NCI-H146 treated with DMSO at 0.1 percent for 48 hours (cell line): ENCODE measurements at regions not wholly inside any gene's neighbourhood (a gene's known extent, or its start where the extent isn't known, plus 50 kb on each side); places are given as distances from the start of the nearest gene placed in this dataset.

Experiments used
- DNase-seq: peaks from one replicate; lab custom pipeline; 2025; ENCODE audit not compliant: unreplicated experiment; lab: John Stamatoyannopoulos, UW

DNA sequence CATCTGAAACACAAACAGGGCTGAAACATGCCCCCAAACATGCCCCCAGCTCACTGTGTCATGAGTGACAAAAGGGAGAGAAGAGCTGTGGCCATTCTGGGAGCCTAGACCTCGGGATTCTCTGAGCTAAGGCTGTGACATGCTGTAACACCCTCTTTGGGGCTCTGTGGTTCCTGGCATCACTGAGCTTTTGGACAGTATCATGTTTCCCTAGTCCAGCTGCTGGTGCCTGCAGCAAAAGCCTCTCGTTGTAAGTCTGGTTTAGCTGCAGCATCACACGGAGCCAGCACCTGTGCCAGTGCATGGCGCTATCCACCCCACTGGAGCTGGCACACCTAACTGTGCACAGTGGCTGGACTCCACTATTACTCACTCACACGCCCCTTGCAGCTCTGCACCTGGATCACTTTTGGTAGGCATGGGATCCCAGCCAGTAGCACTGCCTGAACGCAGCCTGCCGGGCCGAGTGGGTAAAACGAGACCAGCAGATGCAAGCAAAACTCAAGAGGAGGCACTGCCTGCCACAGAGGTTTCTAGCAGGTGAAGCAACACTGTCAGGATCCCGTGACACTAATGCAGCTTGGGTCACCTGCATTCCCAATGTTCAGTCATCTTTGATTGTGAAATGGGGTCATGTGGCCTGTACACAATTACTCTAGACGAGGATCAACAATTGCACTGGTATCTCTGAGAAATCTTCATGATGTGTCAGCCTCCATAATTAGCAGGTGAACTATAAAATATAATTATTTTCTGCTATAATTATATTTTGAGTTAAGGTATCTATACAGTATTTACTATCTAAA, 547.2 kb downstream of the ZNF804A start:
- DNase-seq: no peak

DNA sequence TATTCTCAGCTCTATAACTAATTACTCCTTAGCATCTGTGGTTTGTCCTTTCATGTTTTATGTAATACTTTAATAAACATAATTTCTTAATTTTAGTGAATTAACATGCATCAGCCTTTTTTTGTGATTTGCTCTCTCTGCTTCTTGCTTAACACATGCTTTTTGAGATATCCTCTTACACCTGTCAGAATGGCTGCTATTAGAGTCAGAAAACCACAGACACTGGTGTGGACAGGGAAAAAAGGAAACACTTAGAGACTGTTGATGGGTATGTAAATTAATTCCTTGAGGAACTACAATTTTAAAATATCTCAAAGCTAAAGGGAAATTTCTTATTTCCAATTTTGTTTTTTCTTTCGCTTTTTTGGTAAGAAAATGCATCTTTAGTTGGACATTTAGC, 549.0 kb downstream of the ZNF804A start:
- no peak for DNase-seq

GRCh38 chr2:185152186-185152585, 553.9 kb downstream of the ZNF804A start:
- no peak for DNase-seq

- no peak for DNase-seq
Measured at GRCh38 chr2:185161701-185162100, 563.4 kb downstream of the ZNF804A start.

GRCh38 chr2:185174353-185174752, 564.3 kb upstream of the FSIP2 start:
- no peak for DNase-seq

- DNase-seq: peak; percentile 36
Measured at GRCh38 chr2:185179743-185180142, 558.9 kb upstream of the FSIP2 start.

GRCh38 chr2:185181901-185182300, 556.7 kb upstream of the FSIP2 start:
- DNase-seq: no peak

GRCh38 chr2:185185044-185185443, 553.6 kb upstream of the FSIP2 start:
- no peak for DNase-seq

- no peak for DNase-seq
Measured at GRCh38 chr2:185187421-185187820, 551.2 kb upstream of the FSIP2 start.

DNA sequence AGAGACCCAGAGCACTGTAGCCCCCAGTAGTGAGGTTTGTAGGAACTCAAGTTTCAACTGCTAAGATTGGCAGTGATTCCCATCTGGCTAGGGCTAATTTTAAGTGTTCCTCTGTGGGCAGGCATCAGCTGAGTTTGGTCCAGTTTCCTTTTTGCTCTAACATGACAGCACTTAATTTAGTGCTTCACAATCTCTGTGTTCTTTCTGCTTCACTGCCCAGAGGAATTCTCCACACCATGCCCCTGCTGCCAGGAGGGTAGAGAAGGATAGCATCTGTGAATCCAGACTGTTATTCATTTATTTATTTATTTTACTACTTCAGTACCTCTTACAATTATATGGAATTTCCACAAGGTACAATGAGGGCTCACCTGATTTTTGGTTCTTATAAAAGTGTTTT, 549.9 kb upstream of the FSIP2 start:
- DNase-seq: no peak

DNA sequence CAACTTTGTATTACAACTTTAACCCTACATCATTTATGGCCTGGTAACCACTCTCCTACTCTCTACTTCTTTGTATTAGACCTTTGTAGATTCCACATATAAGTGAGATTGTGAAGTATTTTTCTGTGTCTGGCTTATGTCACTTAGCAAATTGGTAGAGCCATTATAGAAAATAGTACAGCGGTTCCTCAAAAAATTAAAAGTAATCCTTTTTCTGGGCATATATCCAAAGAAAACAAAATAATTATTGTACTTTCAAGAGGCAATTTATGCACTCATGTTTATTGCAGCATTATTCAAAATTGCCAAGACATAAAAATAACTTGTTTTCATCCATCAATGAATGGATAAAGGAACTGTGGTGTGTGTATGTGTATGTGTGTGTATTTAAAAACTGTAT, 537.5 kb upstream of the FSIP2 start:
- no peak for DNase-seq

DNA sequence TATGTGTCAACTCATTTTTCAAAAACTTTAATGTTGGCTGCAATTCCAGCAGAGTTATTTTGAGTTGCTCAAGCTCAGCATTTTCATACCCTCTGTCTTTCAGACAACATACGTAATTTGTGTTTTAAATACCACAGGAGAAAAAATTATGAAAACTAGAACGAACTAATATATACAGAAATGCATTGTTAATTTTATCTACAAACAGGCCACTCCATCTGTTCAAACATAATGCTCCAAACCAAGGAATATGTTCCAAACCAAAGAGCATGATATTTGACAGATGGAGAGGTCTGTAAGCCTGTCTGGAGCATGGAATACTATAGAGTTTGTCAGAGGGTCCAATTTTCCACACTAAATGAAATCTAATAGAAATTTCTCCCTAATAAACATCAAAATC, 536.2 kb upstream of the FSIP2 start:
- no peak for DNase-seq

DNA sequence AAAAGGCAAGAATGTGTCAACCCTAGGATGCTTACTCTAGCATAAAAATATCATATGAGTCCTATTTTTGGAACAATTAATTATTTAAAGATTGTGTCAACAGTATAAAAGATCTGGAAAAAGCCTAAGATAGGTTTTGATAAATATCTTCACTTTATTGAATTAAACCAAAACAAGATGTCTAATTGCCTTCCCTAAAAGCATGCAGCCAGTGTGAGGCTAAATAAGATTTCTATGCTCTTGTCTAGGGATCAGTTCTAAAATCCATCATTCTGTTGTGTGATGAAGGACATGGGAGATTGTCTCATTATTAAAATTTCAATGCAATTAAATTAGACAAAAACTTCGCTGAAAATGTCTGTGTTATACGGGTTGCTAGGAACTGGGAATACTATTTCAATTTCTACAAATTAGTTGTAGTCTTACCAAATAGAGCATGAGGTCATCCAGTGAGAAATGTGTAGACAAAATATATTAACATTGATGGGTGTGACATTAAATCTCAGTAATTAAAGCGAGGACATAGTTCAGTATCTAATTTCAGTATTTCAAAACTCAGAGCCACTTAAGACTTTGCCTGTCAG, 535.6 kb upstream of the FSIP2 start:
- no peak for DNase-seq

DNA sequence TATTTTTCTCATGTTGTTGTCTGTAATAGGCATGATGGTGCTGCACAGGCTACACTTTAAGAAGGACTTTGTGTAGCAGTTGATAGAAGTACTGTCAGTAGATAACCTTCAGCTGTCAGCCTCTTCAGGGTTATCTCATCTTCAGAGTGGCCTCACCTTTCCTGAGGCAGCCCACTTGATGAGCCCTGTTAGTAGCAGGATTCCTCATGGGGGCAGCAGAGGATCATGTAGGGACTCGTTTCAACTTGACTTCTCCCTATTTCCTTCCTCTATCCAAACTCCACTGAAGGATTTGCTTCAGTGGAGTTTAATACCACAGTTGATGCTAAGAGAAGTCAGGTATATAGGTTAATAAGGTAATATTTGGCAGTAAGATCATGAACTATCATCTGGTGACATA, 530.3 kb upstream of the FSIP2 start:
- peak; percentile 10 for DNase-seq

DNA sequence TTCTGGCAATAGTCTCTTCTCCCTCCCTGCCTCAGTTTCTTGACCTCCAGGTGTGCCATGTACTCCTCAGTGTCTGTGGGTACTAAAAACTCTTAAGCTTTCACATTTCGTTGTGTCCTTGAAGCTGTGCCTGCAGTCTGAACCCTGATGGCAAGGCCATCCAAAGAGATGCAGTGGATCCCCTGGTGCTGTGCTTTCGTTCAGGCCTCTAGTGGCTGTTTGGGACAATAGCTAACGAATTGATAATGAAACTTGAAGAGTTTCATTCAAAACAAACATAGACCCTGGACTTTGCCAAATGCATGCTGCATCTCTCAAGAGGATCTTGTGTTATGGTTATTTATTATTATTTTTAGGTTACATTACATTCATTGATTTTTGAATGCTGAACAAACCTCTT, 523.1 kb upstream of the FSIP2 start:
- no peak for DNase-seq

GRCh38 chr2:185219981-185220380, 518.6 kb upstream of the FSIP2 start:
- no peak for DNase-seq

- no peak for DNase-seq
Measured at GRCh38 chr2:185222311-185222710, 516.3 kb upstream of the FSIP2 start.

GRCh38 chr2:185227391-185227790, 511.2 kb upstream of the FSIP2 start:
- no peak for DNase-seq

DNA sequence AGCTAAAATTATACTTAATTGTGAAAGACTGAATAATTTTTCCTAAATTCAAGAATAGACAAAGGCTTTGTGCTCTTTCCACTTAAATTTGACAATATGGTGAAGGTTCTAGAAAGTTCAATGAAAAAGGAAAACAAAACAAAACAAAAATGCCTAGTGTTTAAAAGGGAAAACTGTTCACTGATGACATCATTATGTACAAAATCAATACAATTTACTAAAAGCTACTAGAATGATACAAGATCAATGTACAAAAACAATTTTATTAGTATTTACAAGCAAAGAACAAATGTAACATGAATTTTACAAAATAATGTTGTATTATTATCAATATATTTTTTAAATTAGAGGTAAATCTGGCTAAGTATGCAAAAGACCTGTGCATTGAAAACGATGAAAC, 499.1 kb upstream of the FSIP2 start:
- no peak for DNase-seq

GRCh38 chr2:185240796-185241195, 497.8 kb upstream of the FSIP2 start:
- no peak for DNase-seq

DNA sequence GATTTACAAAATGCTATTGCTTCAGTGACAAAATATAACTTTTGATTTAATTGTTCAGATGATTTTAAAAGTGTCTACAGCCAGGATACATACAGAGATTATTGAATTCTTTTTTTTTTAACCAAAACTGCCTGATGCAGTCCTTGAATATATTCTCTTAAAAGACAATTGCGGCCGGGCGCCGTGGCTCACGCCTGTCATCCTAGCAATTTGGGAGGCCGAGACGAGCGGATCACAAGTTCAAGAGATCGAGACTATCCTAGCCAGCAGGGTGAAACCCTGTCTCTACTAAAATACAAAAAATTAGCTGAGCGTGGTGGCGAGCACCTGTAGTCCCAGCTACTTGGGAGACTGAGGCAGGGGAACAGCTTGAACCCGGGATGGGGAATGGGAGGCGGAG, 497.0 kb upstream of the FSIP2 start:
- no peak for DNase-seq

- no peak for DNase-seq
Measured at GRCh38 chr2:185242462-185242861, 496.1 kb upstream of the FSIP2 start.

GRCh38 chr2:185245216-185245615, 493.4 kb upstream of the FSIP2 start:
- DNase-seq: no peak
